Right lobe of liver (tissue), 6 donors: ENCODE measurements at regions not wholly inside any gene's neighbourhood (a gene's known extent, or its start where the extent isn't known, plus 50 kb on each side); places are given as distances from the start of the nearest gene placed in this dataset.
"Not testable (repeated sequence)": the region's sequence is repeated elsewhere in the genome, so short reads cannot be mapped to it uniquely, and the experiment has no call there.

Experiments
- ATAC-seq, 4 donors: fragments of 200-7000 bp; cut with Tn5 transposase; one replicate each; pipeline ENCODE4 v1.9.1; 2020; ENCODE audit warnings: mild to moderate bottlenecking in 4 of 4, moderate library complexity in 4 of 4
- DNase-seq, 3 donors: peaks; one replicate each; pipeline ENCODE4 v3.0.0-alpha.2; 2020
- H3K27ac ChIP-seq, 3 donors: fragments of 200-600 bp; one replicate each; pipeline ENCODE4 v1.8.0; 2022
- H3K27me3 ChIP-seq, 2 donors: fragments of 200-600 bp; one replicate each; pipeline ENCODE4 v1.8.0; 2022
- H3K36me3 ChIP-seq, 4 donors: fragments of 200-600 bp; sonication (generic) in 1 of 4; one replicate each; pipeline versions ENCODE4 v1.5.1 to v1.8.0; 2017 to 2022; ENCODE audit warnings: control low read depth in 1 of 4
- H3K4me1 ChIP-seq, 4 donors: fragments of 200-600 bp; sonication (generic) in 1 of 4; one replicate each; pipeline versions ENCODE4 v1.5.1 to v1.8.0; 2017 to 2022; ENCODE audit warnings: control low read depth in 1 of 4
- H3K4me3 ChIP-seq, 3 donors: fragments of 200-600 bp; one replicate each; pipeline ENCODE4 v1.8.0; 2022
- H3K9me3 ChIP-seq, 4 donors: fragments of 200-600 bp; sonication (generic) in 1 of 4; one replicate each; pipeline versions ENCODE4 v1.5.1 to v1.8.0; 2017 to 2022; ENCODE audit warnings: control low read depth in 1 of 4
- POLR2A ChIP-seq: fragments of 450-650 bp; IDR thresholded peaks from one replicate; pipeline ENCODE4 v1.6.1; 2017; ENCODE audit warnings: antibody characterized with exemption, mild to moderate bottlenecking
- WGBS: methylation state at CpG from one replicate; pipeline ENCODE4 v1.1.6; 2018; ENCODE audit warnings: low coverage, low lambda C conversion rate; ENCODE audit not compliant: insufficient coverage; ENCODE audit errors: missing lambda C conversion rate; 5-methylcytosine and 5-hydroxymethylcytosine counted together
- intact Hi-C, 2 donors: fragments of 100-400 bp; cut with DNase I; formaldehyde crosslinking; loops; one replicate each; pipeline versions ENCODE4 v1.11.2 to v1.14.1; 2022
- TF ChIP-seq, protein P1 (sequence below), 4 donors: fragments of 200-600 bp in 3 of 4; fragments of 450-650 bp in 1 of 4; IDR thresholded peaks; one replicate each; pipeline versions ENCODE4 v1.5.1 to v1.8.0; 2016 to 2022; ENCODE audit warnings: antibody characterized with exemption in 4 of 4, mild to moderate bottlenecking in 2 of 4
- donor health status: DM: no; HTN: yes; CAD: no.
- donor health status: DM: no; HTN: no; CAD: no.
- donor health status: DM: no; HTN: no; CAD: no.
- donor health status: DM: no; HTN: yes; CAD: no.
- donor health status: DM: no; HTN: yes; CAD: no.

DNA sequence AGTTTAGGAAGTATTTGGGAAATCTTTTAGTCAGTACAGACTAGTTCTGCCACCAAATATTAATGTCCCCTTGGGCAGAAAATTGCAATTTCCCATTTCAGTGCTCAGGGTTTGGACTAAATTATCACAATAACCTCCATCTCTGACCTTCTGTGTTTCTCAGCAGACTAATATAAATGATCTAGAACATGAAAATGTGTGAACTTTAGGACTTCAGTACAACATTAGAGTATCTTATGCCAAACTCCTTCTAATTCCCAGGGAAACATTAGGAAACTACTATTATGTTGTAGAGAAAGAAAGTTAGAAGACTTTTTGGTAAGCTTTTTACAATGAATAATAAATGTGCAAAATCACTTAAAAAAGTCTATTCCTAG is 1087.6 kb upstream of the CITED2 start:
- no peaks in the 10 kb centered on the region for H3K36me3 ChIP-seq
- ATAC-seq (no peak), DNase-seq (no peak)
- H3K27me3 ChIP-seq = no peaks in the 10 kb centered on the region
- TF ChIP-seq POLR2A = no peak
- TF ChIP-seq, protein P1, sequence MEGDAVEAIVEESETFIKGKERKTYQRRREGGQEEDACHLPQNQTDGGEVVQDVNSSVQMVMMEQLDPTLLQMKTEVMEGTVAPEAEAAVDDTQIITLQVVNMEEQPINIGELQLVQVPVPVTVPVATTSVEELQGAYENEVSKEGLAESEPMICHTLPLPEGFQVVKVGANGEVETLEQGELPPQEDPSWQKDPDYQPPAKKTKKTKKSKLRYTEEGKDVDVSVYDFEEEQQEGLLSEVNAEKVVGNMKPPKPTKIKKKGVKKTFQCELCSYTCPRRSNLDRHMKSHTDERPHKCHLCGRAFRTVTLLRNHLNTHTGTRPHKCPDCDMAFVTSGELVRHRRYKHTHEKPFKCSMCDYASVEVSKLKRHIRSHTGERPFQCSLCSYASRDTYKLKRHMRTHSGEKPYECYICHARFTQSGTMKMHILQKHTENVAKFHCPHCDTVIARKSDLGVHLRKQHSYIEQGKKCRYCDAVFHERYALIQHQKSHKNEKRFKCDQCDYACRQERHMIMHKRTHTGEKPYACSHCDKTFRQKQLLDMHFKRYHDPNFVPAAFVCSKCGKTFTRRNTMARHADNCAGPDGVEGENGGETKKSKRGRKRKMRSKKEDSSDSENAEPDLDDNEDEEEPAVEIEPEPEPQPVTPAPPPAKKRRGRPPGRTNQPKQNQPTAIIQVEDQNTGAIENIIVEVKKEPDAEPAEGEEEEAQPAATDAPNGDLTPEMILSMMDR (IDR thresholded peaks at IDR 0.05) = no peak
- peaks cover 0 to 55% (median 15%) of the 10 kb centered on the region in 4 donors for H3K4me1 ChIP-seq
- no peak overlapping the region for H3K4me3 ChIP-seq
- H3K9me3 ChIP-seq = no peaks in the 10 kb centered on the region
- intact Hi-C loops = no loop called here
- peak overlapping the region; percentile 81 to 92 (median 81) for H3K27ac ChIP-seq

DNA sequence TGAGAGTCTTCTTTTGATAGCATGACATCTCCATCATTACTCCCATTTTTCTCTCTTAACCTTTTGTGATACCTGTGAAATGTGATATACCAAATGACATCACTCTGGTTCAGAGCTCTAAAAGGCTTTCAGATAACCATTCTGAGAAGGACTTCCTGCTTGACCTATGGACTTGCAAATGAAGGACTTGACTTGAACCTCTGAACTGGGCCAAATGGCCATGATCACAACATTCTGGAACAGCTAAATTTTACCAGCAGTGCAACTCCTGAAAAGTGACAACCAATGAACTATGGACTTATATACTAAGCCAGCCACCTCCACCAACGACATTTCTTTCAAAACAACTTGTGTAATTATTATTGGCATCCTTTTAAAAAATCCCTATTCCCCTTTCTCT is 1085.8 kb upstream of the CITED2 start:
- Histone ChIP-seq H3K36me3 (no peaks in the 10 kb centered on the region), H3K4me3 (no peak overlapping the region), H3K4me1 (peaks cover 0 to 51% (median 15%) of the 10 kb centered on the region in 4 donors), H3K9me3 (no peaks in the 10 kb centered on the region), H3K27me3 (no peaks in the 10 kb centered on the region), H3K27ac (peak overlapping the region; percentile 81 to 92 (median 81))
- 7% methylated on average over 1 of the region's 1 CpG for WGBS
- TF ChIP-seq POLR2A = no peak
- TF ChIP-seq, protein P1 (IDR thresholded peaks at IDR 0.05) = no peak
- ATAC-seq = peak; percentile 71 to 84 (median 78)
- intact Hi-C loops = no loop called here
- peak in 1 of 3 donors; percentile 63 for DNase-seq

- Histone ChIP-seq H3K4me3 (no peak overlapping the region), H3K27me3 (no peaks in the 10 kb centered on the region), H3K9me3 (no peaks in the 10 kb centered on the region), H3K4me1 (peaks cover 0 to 42% (median 13%) of the 10 kb centered on the region in 4 donors), H3K27ac (peak overlapping the region in 1 of 3 donors; percentile 92), H3K36me3 (no peaks in the 10 kb centered on the region)
- intact Hi-C loops = no loop called here
- ATAC-seq = no peak
- TF ChIP-seq POLR2A = no peak
- TF ChIP-seq, protein P1 (IDR thresholded peaks at IDR 0.05) = no peak
- DNase-seq = no peak
- WGBS = 82% methylated on average over 2 of the region's 2 CpGs
Measured at GRCh38 chr6:140459209-140459608, 1084.8 kb upstream of the CITED2 start.

GRCh38 chr6:140446241-140446640 is 1071.8 kb upstream of the CITED2 start:
- intact Hi-C loops = no loop called here
- no peaks in the 10 kb centered on the region for H3K4me1 ChIP-seq
- H3K9me3 ChIP-seq = no peaks in the 10 kb centered on the region
- DNase-seq (no peak), ATAC-seq (no peak)
- no peak overlapping the region for H3K4me3 ChIP-seq
- no peaks in the 10 kb centered on the region for H3K36me3 ChIP-seq
- H3K27me3 ChIP-seq = no peaks in the 10 kb centered on the region
- no peak for TF ChIP-seq POLR2A
- TF ChIP-seq, protein P1 (IDR thresholded peaks at IDR 0.05) = no peak
- no peak overlapping the region for H3K27ac ChIP-seq

DNA sequence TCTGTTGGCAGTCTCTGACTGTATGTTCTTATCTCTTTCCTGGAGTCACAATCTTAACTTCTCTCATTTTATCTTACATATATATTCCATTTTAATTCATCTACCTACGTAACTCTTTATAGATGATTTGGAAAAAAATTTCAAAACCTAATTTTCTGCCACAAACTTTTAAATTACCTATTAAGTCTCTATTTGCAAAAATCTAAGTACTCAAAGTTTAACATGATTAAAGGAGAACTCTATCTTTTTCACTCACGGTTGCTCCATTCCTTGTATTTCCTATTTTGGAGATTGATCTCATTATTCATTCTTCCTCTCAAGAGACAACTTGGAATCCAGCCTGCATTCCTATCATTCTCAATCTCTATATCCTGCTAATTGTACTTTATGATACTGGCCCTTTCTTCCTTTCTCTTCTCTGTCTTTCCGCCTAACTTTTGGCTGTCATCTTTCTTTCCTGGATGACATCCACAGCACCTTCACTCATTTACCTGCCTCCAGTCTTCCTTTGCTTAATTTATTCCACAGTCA is 1071.1 kb upstream of the CITED2 start:
- H3K36me3 ChIP-seq = no peaks in the 10 kb centered on the region
- H3K4me1 ChIP-seq = peaks cover 0 to 4% (median 0%) of the 10 kb centered on the region in 4 donors
- TF ChIP-seq, protein P1 (IDR thresholded peaks at IDR 0.05) = no peak
- no peak for TF ChIP-seq POLR2A
- WGBS = 62% methylated on average over 3 of the region's 3 CpGs
- no peak for DNase-seq
- no peak overlapping the region for H3K27ac ChIP-seq
- no peak for ATAC-seq
- no peaks in the 10 kb centered on the region for H3K27me3 ChIP-seq
- no peak overlapping the region for H3K4me3 ChIP-seq
- intact Hi-C loops = no loop called here
- H3K9me3 ChIP-seq = no peaks in the 10 kb centered on the region

- DNase-seq, H3K27ac ChIP-seq, ATAC-seq, H3K27me3 ChIP-seq, H3K36me3 ChIP-seq, H3K9me3 ChIP-seq, intact Hi-C loops, H3K4me1 ChIP-seq, H3K4me3 ChIP-seq: not testable (repeated sequence)
- 93% methylated on average over 4 of the region's 7 CpGs for WGBS
Measured at GRCh38 chr6:140443112-140443511, 1068.7 kb upstream of the CITED2 start.
